GM12878 (cell line): ENCODE measurements at regions not wholly inside any gene's neighbourhood (a gene's known extent, or its start where the extent isn't known, plus 50 kb on each side); places are given as distances from the start of the nearest gene placed in this dataset.

ENCODE experiments used
- ATAC-seq: fragments of 200-7000 bp; cut with Tn5 transposase; 3 replicates; pipeline ENCODE4 v1.9.1; 2020; ENCODE audit warnings: mild to moderate bottlenecking, moderate library complexity
- BruUV-seq: library from RNA; stranded (reverse); fragments of 400-500 nt; replicated peaks from 2 replicates; lab custom pipeline; 2021; lab: Mats Ljungman, UMichigan
- CTCF ChIA-PET: fragments of 300-600 bp; sonication (Branson Sonifier 250); formaldehyde crosslinking; extraction: SDS; loops from one replicate; lab custom pipeline; 2021; ENCODE audit warnings: inconsistent platforms; lab: Yijun Ruan, JAX
- POLR2A ChIA-PET: fragments of 350-600 bp; formaldehyde crosslinking; extraction: SDS; loops from one replicate; lab custom pipeline; 2021; ENCODE audit warnings: inconsistent platforms; lab: Charles Lee
- RAD21 ChIA-PET: fragments of 300-600 bp; sonication (Branson Sonifier 250); formaldehyde crosslinking; loops from one replicate; lab custom pipeline; 2023; ENCODE audit warnings: antibody characterized with exemption; ENCODE audit not compliant: unreplicated experiment; lab: Charles Lee
- SMC1A ChIA-PET: fragments of 300-600 bp; sonication (Branson Sonifier 250); formaldehyde crosslinking; loops from one replicate; lab custom pipeline; 2023; ENCODE audit not compliant: unreplicated experiment, uncharacterized antibody; lab: Charles Lee
- DNase-seq: peaks from one replicate; pipeline ENCODE4 v3.0.0-alpha.2; 2011; ENCODE audit warnings: low read depth, low spot score
- FAIRE-seq: peaks from 3 replicates; lab custom pipeline; 2011; peaks lifted over from hg19 to GRCh38; lab: Jason Lieb, UNC
- H2AFZ ChIP-seq: 2 replicates; pipeline ENCODE4 v1.6.0; 2011; ENCODE audit warnings: low read depth, low read length, control low read depth; ENCODE audit not compliant: control insufficient read depth
- H3K27ac ChIP-seq: 2 replicates; pipeline ENCODE4 v1.5.1; 2011; ENCODE audit warnings: control low read depth; ENCODE audit not compliant: control insufficient read depth, insufficient read depth
- H3K27me3 ChIP-seq, 2 experiments: replicated peaks in 1 of 2; 2 replicates each; pipeline versions ENCODE4 v1.6.0 to v1.6.1; 2011; ENCODE audit warnings: low read length in 1 of 2; ENCODE audit not compliant: control insufficient read depth in 2 of 2, insufficient read depth in 2 of 2
- H3K36me3 ChIP-seq, 2 experiments: 2 replicates each; pipeline ENCODE4 v1.5.1; 2011; ENCODE audit warnings: low read length in 1 of 2; ENCODE audit not compliant: control insufficient read depth in 2 of 2, insufficient read depth in 2 of 2
- H3K4me1 ChIP-seq: 2 replicates; pipeline ENCODE4 v1.6.1; 2011; ENCODE audit warnings: mild to moderate bottlenecking, low read length, moderate library complexity, mixed read lengths; ENCODE audit not compliant: control insufficient read depth, insufficient read depth
- H3K4me2 ChIP-seq: 2 replicates; pipeline ENCODE4 v1.6.0; 2011; ENCODE audit warnings: control low read depth; ENCODE audit not compliant: control insufficient read depth, insufficient read depth
- H3K4me3 ChIP-seq: fragments of 200-600 bp; sonication (generic); 2 replicates; pipeline ENCODE4 v1.5.1; 2016
- H3K79me2 ChIP-seq: 2 replicates; pipeline ENCODE4 v1.6.0; 2011; ENCODE audit warnings: low read length; ENCODE audit not compliant: control insufficient read depth, insufficient read depth
- H3K9ac ChIP-seq: 2 replicates; pipeline ENCODE4 v1.8.0; 2011; ENCODE audit warnings: low read length, control low read depth, mixed read lengths; ENCODE audit not compliant: control insufficient read depth, insufficient read depth
- H3K9me3 ChIP-seq: replicated peaks from 3 replicates; pipeline ENCODE4 v1.5.1; 2011; ENCODE audit warnings: mild to moderate bottlenecking, low read length; ENCODE audit not compliant: control insufficient read depth, insufficient read depth
- H4K20me1 ChIP-seq: 2 replicates; pipeline ENCODE4 v1.6.0; 2011; ENCODE audit not compliant: control insufficient read depth, insufficient read depth
- ATF2 ChIP-seq: IDR thresholded peaks from 2 replicates; pipeline ENCODE4 v1.6.1; 2012; ENCODE audit warnings: low read length, inconsistent platforms
- BCLAF1 ChIP-seq: fragments of 450-650 bp; IDR thresholded peaks from 2 replicates; pipeline ENCODE4 v1.6.1; 2017; ENCODE audit warnings: antibody characterized with exemption, mild to moderate bottlenecking, moderate library complexity
- EP300 ChIP-seq, 2 experiments: fragments of 150-350 bp in 1 of 2; IDR thresholded peaks; 2 replicates each; pipeline ENCODE4 v1.6.1; 2011 to 2012; ENCODE audit warnings: low read depth in 2 of 2, low read length in 2 of 2, borderline replicate concordance in 1 of 2, improper control_type of control experiment in 1 of 2, inconsistent platforms in 1 of 2; ENCODE audit not compliant: control insufficient read depth in 1 of 2
- ESRRA ChIP-seq: IDR thresholded peaks from 2 replicates; pipeline ENCODE4 v1.6.1; 2012; ENCODE audit warnings: mild to moderate bottlenecking, low read length, improper control_type of control experiment
- IRF3 ChIP-seq: fragments of 450-650 bp; IDR thresholded peaks from 2 replicates; pipeline ENCODE4 v1.6.1; 2014; ENCODE audit warnings: mild to moderate bottlenecking
- KLF5 ChIP-seq: fragments of 450-650 bp; IDR thresholded peaks from 2 replicates; pipeline ENCODE4 v1.6.1; 2014; ENCODE audit warnings: mild to moderate bottlenecking; ENCODE audit not compliant: partially characterized antibody
- MTA2 ChIP-seq: fragments of 450-650 bp; IDR thresholded peaks from 2 replicates; pipeline ENCODE4 v1.6.1; 2016; ENCODE audit warnings: low read depth, mild to moderate bottlenecking, moderate library complexity
- NBN ChIP-seq: fragments of 450-650 bp; IDR thresholded peaks from 2 replicates; pipeline ENCODE4 v1.6.1; 2016
- SMARCA5 ChIP-seq: fragments of 450-650 bp; IDR thresholded peaks from 2 replicates; pipeline ENCODE4 v1.6.1; 2017; ENCODE audit warnings: mild to moderate bottlenecking
- TAF1 ChIP-seq: IDR thresholded peaks from 2 replicates; pipeline ENCODE4 v1.6.1; 2011; ENCODE audit warnings: mild to moderate bottlenecking, low read depth, low read length, borderline replicate concordance
- ZNF274 ChIP-seq: IDR thresholded peaks from one replicate; pipeline ENCODE4 v1.8.0; 2011; ENCODE audit not compliant: insufficient read length, insufficient read depth
- ZSCAN29 ChIP-seq: fragments of 450-650 bp; IDR thresholded peaks from 2 replicates; pipeline ENCODE4 v1.6.1; 2017; ENCODE audit warnings: mild to moderate bottlenecking, moderate library complexity
- in situ Hi-C: fragments of 300-500 bp; cut with MboI; formaldehyde crosslinking; loops from 9 replicates; pipeline ENCODE4 v1.14.3; 2018; ENCODE audit warnings: mixed read lengths
- intact Hi-C: fragments of 100-400 bp; cut with micrococcal nuclease; formaldehyde crosslinking; loops from one replicate; pipeline ENCODE4 v1.14.2; 2022; ENCODE audit not compliant: unreplicated experiment

GRCh38 chr16:80384862-80385261 lies 155.9 kb upstream of the DYNLRB2 start:
- 0 out of 4 replicates have a peak, but pooled peaks cover 0 to 3% of the 10 kb centered on the region in 2 experiments for H3K27me3 ChIP-seq
- no peak overlapping the region for H3K9ac ChIP-seq
- no TSS peak for BruUV-seq
- CTCF ChIA-PET = interaction anchor here (0.9 kb wide), 1 partner anchor 15 kb away, joined by 3 read pairs; no protein-coding TSS in a partner anchor
- no peaks in the 10 kb centered on the region for H3K4me1 ChIP-seq
- DNase-seq (no peak), FAIRE-seq (no peak), ATAC-seq (no peak)
- H3K79me2 ChIP-seq = no peaks in the 10 kb centered on the region
- H3K27ac ChIP-seq = no peak overlapping the region
- TF ChIP-seq EP300 (IDR thresholded peaks at IDR 0.05; ENCODE audit: borderline replicate concordance in 1 of 2, control insufficient read depth in 1 of 2, low read depth in 2 of 2, low read length in 2 of 2) (no peak), ZSCAN29 (no peak), SMARCA5 (no peak), IRF3 (no peak), KLF5 (no peak), ESRRA (no peak), ATF2 (no peak), BCLAF1 (no peak), MTA2 (no peak), TAF1 (no peak), ZNF274 (no peak), NBN (no peak)
- intact Hi-C loops (no loop called here), in situ Hi-C loops (no loop called here)
- SMC1A ChIA-PET = no interaction called here
- H2AFZ ChIP-seq = no peak overlapping the region
- no peak overlapping the region for H3K4me2 ChIP-seq
- POLR2A ChIA-PET = no interaction called here
- H3K9me3 ChIP-seq = no peaks in the 10 kb centered on the region
- H4K20me1 ChIP-seq = no peaks in the 10 kb centered on the region; the same call in 1 of the 2 replicates
- H3K36me3 ChIP-seq = no peaks in the 10 kb centered on the region
- H3K4me3 ChIP-seq = no peak overlapping the region
- RAD21 ChIA-PET = no interaction called here
